ENCODE measurements at regions not wholly inside any gene's neighbourhood (a gene's known extent, or its start where the extent isn't known, plus 50 kb on each side); places are given as distances from the start of the nearest gene placed in this dataset.

DNA sequence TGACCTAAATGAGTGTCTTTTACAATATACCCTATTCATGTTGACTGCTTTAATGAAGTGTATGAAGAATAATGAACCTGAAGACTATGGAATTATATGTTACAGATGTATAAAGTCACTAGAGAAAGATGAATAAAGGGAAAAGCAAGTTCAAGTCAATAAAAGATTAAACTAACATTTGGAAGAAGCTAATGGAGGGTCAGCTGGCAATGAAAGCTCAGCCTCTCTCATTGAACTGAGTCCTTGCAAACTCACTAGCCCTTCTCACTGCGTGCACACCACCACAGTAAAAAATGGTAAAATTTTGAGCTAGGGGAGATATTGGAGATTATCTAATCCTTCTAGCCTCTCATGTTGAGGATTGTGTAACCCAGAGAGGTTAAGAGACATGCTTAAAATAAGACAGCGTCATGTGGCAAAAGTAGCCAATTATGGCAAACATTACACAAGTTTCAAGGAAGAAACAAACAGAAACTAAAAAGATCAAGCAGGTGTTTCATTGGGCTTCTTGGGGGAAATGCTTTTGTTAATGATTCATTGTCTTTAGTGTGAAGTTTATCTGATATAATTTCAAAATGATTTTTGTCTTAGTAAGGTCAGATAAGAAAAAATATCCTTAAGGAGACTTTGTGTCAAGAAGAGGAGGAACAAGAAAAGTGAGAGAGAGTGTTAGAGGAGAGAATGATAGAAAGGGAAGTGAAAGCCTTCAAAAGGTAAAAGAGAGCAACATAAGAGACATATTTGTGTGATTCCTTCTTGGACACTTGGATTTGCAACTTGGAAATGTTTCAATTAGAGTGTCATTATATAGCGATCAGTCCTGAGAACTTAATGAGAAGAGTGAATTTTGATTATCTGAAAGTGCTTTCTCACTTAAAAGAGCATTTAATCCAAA is 893.7 kb upstream of the FAM98A start:
- no peak for DNase-seq

DNA sequence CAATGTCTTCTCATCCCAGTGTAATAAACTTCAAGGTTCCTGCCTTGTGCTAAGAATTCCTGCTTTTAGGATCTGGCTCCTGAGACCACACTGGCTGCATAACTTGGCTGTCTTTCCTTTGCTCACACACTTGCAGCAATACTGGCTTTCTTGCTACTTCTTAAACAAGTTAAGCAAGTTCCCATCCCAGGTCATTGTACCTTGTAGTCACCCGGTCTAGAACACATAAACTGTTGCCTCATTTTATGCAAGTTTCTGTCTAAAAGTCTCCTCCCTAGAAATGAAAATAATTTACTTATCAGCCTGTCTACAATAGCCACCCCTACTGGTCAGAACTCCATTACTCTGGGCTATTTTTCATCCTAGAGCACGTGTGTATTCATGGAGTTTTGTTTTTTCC is 887.9 kb upstream of the FAM98A start:
- DNase-seq, result no peak

DNA sequence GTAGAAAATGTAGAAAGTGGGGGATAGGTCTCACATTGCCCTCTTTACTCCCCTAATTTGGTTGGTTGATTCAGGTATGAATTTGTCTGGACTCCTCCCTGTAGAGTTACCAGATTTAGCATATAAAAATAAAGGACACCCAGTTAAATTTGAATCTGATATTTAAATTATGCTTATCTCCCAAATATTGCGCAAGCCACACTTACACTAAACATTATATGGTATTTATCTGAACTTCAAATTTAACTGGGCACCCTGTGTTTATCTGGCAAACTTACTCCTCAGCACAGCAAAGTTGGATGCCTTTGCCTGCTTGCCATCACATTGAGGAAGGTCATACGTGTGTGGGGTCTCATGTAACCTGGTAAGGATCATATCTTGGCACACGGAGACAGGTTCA is 882.4 kb upstream of the FAM98A start:
- DNase-seq, result no peak

GRCh38 chr2:34480366-34480765 is 881.3 kb upstream of the FAM98A start:
- DNase-seq, result no peak

DNA sequence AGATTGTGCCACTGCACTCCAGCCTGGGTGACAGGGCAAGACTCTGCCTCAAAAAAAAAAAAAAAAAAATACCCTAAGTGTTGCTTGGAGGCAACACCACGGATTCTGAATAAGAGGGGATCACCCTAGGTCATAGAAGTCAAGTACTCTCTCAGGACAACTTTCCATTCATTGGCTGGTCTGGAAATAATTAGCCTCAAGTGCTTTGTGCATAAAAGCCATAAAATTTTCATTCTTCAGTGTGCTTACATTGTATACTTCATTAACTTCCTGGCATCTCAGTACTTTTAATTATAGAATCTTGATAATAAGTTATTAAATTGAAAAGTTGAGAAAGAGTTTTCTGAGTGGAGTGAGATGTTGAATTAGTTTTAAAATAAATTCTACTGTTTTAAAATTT is 876.1 kb upstream of the FAM98A start:
- DNase-seq, result no peak

GRCh38 chr2:34474646-34475045 is 875.5 kb upstream of the FAM98A start:
- no peak for DNase-seq

GRCh38 chr2:34447097-34447496 is 848.0 kb upstream of the FAM98A start:
- DNase-seq, result no peak

DNA sequence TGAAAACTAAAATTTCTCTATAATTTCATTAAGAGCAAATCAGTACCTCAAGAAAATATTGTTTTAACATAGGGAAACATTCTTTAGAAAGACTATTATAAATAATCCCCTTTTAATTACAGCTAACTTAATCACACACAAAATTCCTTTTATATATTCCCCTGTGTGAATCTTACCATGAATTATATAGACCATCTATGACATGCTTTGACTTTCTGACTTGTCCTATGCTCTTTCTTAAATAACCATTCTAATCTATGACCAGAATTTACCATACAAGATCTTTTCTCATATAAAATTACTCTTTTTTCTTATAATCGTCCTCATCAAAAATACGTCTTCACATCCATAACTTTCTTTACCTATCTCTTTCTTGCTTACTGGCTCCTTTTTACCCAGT is 824.2 kb upstream of the FAM98A start:
- no peak for DNase-seq

- DNase-seq, result no peak
These were observed 820.8 kb upstream of the FAM98A start for GRCh38 chr2:34419856-34420255.

DNA sequence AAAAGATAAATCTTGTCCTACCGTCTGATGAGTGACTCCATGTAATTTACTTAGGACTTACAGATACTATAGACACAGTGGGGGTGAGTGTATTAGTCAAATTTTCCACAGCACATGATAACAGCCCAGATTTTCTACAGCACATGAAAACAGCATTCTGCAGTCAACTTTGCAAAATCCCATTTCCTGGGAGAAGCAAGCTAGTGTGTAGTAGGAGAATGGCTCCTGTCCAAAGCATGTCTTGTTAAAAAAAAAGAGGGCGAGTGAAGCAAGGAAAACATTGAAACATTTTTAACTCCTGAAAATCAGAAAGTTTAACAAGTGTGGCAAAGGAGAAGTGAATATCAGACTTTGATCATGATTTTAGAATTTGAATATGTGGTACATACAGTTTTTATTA is 817.8 kb upstream of the FAM98A start:
- no peak for DNase-seq

DNA sequence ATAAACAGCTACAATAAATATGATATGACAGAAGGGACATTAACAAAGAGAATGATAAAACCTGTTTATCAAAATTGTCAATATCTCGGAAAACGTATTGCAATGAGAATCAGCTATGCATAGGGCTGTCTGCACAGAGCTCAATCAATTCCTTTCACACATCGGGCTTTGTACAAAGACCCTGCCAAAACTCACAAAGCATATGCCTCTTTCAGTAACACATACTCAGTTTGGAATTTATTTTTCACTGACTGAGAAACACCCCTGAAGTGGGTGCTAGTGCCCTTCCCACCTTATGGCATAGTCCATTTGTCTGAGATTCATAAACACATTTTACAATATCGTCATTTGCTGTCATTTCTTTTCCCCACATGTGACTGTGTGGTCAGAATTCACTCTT is 815.8 kb upstream of the FAM98A start:
- no peak for DNase-seq

- no peak for DNase-seq
These were observed 809.0 kb upstream of the FAM98A start for GRCh38 chr2:34408100-34408499.

- no peak for DNase-seq
These were observed 804.4 kb upstream of the FAM98A start for GRCh38 chr2:34403512-34403911.

DNA sequence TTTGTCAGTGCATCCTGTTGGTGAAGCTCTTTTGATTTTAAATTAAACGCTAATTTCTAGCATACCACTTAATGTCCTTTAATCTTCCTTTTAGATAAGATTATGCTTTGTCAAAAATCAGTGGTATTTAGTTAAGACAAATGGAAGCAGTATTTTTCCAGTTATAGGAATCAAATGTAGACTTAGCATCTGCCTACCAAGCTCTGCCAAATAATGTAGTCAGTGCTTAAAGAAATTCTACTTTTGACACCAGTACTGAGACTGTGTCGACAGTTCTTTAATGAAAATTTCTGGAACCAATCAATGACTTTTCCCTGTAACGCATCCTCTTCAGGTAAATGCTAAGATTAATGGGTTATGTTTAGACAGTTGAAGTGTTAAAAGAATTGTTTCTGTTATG is 803.3 kb upstream of the FAM98A start:
- DNase-seq, result no peak

DNA sequence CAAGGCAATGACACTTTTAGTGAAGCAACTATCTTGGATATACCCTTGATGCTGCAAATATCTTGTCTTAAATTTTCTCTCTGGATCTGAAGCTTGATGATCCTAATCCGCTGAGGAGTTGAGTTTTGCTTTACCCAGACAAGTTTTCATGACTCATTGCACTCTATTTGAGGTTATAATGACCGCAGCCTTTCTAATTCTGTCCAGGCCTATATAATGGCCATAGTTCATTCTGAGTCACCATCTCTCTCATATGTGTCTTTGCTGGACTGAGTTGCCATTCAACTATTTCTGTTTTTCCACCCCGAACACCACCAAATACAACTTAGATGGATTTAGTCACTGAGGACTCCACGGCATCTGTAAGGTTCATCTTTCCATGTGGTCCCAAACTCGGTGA is 802.1 kb upstream of the FAM98A start:
- no peak for DNase-seq

GRCh38 chr2:34388446-34388845 is 789.3 kb upstream of the FAM98A start:
- DNase-seq, result no peak

DNA sequence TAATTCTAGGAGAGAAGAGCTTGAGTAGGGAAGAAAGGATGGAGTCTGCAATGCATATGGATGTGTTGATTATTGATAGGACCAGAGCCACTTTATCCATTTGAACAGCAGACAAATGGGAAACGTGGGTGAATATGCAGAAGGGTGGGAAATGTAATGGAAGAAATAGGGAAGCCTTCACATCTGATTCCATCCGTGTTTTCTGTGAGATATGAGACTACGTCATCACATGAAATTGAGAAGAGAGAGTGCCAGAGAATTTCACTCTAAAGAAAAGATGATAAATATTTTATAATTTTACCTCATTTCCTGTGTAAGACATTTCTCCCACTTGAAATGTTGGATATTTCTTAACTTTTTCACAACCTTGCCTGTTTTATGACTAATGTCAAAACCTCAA is 788.4 kb upstream of the FAM98A start:
- DNase-seq, result no peak

DNA sequence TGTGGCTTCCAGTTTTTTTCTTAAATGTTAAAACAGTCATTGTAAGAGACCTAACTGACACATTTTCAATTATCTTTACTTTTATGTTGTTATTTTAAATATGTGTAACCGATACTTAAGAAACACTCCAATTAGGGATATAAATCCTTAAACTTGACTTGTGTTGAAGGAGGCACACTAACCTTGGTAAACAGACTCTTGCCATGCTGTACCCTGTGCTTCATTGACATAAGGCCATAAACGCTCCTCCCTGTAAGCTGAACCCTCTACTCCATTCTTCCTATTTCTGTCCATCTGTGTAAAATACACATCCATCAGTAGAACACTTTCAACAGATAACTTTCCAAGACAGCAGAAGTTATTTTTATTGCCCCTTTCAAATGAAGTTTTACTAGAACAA is 780.5 kb upstream of the FAM98A start:
- no peak for DNase-seq

GRCh38 chr2:34373586-34374233 is 774.6 kb upstream of the FAM98A start:
- DNase-seq, result no peak

DNA sequence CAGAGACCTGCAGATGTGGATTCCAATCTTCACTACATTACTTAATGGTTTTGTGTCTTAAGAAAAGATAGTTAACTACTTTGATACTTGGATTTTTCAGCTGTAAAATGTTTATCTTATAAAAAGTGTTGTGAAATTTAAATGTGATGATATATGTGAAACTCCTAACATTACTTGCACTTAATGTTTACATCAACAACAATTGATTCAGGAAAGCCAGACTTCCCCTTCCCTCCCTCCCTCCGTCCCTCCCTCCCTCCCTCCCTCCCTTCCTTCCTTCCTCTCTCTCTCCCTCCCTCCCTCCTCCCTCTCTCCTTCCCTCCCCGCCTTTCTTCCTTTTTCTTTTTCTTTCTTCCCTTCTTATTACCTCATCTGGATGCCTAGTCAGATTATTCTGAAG is 773.9 kb upstream of the FAM98A start:
- DNase-seq, result no peak

DNA sequence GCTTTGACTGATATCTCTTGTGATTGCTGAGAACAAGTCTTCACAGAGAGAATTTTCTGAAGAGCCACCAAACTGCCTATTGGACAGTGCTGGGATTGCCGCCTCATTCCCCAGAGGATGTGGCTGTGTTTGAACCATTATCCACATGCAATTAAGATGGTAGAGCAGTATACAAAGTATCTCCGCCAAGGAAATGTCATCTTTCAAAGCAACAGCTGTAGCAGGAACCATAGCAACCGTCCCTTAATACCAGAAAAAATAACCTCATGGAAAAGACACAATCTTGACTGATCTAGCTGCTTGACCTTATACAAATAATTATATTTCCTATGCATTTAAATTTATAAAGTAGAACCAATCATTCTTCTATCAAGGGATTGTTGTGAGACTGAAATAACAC is 772.6 kb upstream of the FAM98A start:
- DNase-seq, result no peak

DNA sequence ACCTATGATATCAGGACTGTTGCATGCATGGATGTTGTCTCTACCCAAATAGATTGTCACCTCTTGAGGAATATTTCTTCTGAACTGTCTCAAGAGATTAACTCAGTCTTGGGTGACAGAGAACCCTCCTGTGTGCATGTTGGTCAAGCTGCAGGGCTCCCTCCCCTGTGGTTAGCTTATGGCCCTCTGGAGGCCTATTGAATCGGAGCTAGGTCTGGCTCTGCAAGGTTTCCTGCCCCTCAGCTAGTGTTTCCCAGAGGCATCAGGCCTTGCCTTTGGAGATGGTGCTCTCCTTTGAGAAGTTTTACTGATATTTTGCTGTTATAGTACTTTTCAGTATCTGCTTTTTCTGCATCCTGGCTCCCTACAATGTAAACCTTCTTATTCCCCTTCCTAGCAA is 769.2 kb upstream of the FAM98A start:
- DNase-seq, result no peak

GRCh38 chr2:34365932-34366331 is 766.8 kb upstream of the FAM98A start:
- no peak for DNase-seq

DNA sequence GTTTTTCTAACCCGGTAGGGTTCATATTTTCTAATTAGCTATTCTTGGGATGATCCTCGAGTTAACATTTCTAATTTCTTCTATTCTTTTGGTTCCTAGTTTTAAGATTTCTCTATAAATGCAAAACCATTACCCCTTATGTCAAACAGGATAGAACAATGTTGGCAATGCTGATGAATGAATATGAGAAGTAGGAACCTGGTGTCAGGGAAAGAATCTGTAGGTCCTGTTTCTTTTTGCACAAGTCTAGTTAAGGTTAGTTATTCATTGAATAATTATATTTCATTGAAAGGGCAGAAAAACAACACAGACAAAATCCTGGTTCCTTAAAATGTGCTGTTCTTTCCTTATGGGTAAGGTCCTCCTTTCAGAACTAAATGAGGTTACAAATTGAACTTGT is 766.4 kb upstream of the FAM98A start:
- no peak for DNase-seq

Data from NCI-H1930 (cell line).